OCI-LY7 (cell line): ENCODE measurements at regions not wholly inside any gene's neighbourhood (a gene's known extent, or its start where the extent isn't known, plus 50 kb on each side); places are given as distances from the start of the nearest gene placed in this dataset.

Experiments
- CTCF ChIP-seq: fragments of 200-600 bp; sonication (generic); conservative IDR thresholded peaks from 2 replicates; pipeline ENCODE4 v1.5.1; 2014; ENCODE audit warnings: mild to moderate bottlenecking, antibody characterized with exemption, low read length, moderate library complexity, mixed read lengths
- EZH2phosphoT487 ChIP-seq: fragments of 200-600 bp; sonication (generic); IDR thresholded peaks from 2 replicates; pipeline ENCODE4 v1.6.1; 2018; ENCODE audit warnings: low read depth, borderline replicate concordance, mild to moderate bottlenecking, mixed run types, antibody characterized with exemption, low read length, moderate library complexity, mixed read lengths

DNA sequence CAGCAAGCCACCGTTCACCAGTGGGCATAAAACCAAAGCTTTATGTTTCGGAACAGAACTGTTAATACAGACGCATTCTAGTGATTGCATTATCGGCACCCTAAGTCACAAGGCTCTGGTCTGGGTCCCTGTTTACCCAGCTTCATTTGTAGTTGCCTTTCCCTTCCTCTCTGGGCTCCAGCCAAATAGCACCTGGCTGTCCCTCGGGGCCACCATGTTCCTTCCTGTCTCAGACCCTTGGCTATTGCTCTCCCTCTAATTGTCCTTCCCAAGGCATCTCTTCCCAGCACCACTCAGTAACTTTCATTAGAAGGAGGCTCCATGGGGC lies 75.3 kb downstream of the SDC1 start:
- TF ChIP-seq CTCF (no peak), EZH2phosphoT487 (no peak)
